DND-41 (cell line): ENCODE measurements at regions not wholly inside any gene's neighbourhood (a gene's known extent, or its start where the extent isn't known, plus 50 kb on each side); places are given as distances from the start of the nearest gene placed in this dataset.

Experiments used
- ATAC-seq: fragments of 200-7000 bp; cut with Tn5 transposase; 3 replicates; pipeline ENCODE4 v1.9.1; 2021; ENCODE audit warnings: low read depth; ENCODE audit not compliant: insufficient read depth
- DNase-seq: peaks from one replicate; pipeline ENCODE4 v3.0.0-alpha.2; 2020
- H2AFZ ChIP-seq: 2 replicates; pipeline ENCODE4 v1.6.0; 2012; ENCODE audit warnings: low read depth, low read length
- H3K27ac ChIP-seq: 2 replicates; pipeline ENCODE4 v1.5.1; 2012; ENCODE audit warnings: low read length, inconsistent platforms
- H3K27me3 ChIP-seq: fragments of 200-600 bp; sonication (generic); 2 replicates; pipeline ENCODE4 v1.6.0; 2012; ENCODE audit warnings: low read length, mild to moderate bottlenecking, inconsistent platforms; ENCODE audit not compliant: insufficient read depth, poor library complexity
- H3K36me3 ChIP-seq: 2 replicates; pipeline ENCODE4 v1.5.1; 2012; ENCODE audit warnings: low read length, inconsistent platforms; ENCODE audit not compliant: insufficient read depth
- H3K4me1 ChIP-seq: 2 replicates; pipeline ENCODE4 v1.5.1; 2012; ENCODE audit warnings: mild to moderate bottlenecking, low read length; ENCODE audit not compliant: insufficient read depth
- H3K4me2 ChIP-seq: 2 replicates; pipeline ENCODE4 v1.6.0; 2012; ENCODE audit warnings: mild to moderate bottlenecking, moderate library complexity, low read length, inconsistent platforms; ENCODE audit not compliant: insufficient read depth
- H3K4me3 ChIP-seq, 2 experiments: fragments of 200-600 bp in 1 of 2; shearing (Covaris generic) in 1 of 2; 2 replicates each; pipeline ENCODE4 v1.5.1; 2012 to 2016; ENCODE audit warnings: inconsistent platforms in 2 of 2, low read length in 2 of 2, mild to moderate bottlenecking in 2 of 2, low read depth in 1 of 2, moderate library complexity in 1 of 2
- H3K79me2 ChIP-seq: 2 replicates; pipeline ENCODE4 v1.6.0; 2012; ENCODE audit warnings: low read length, inconsistent platforms; ENCODE audit not compliant: insufficient read depth
- H3K9ac ChIP-seq: 2 replicates; pipeline ENCODE4 v1.6.0; 2012; ENCODE audit warnings: low read depth, mild to moderate bottlenecking, inconsistent platforms, low read length, moderate library complexity
- H3K9me3 ChIP-seq: 2 replicates; pipeline ENCODE4 v1.5.1; 2012; ENCODE audit warnings: low read length, moderate library complexity, mild to moderate bottlenecking, inconsistent platforms; ENCODE audit not compliant: insufficient read depth, severe bottlenecking
- H4K20me1 ChIP-seq: 2 replicates; pipeline ENCODE4 v1.6.0; 2012; ENCODE audit warnings: low read length; ENCODE audit not compliant: insufficient read depth
- CTCF ChIP-seq: IDR thresholded peaks from 2 replicates; pipeline ENCODE4 v1.5.1; 2012; ENCODE audit warnings: borderline replicate concordance, low read length, moderate library complexity, mild to moderate bottlenecking; ENCODE audit not compliant: poor library complexity, severe bottlenecking; ENCODE audit errors: extremely low read depth
- EZH2 ChIP-seq: IDR thresholded peaks from 3 replicates; pipeline ENCODE4 v1.6.1; 2012; ENCODE audit warnings: borderline replicate concordance, low read depth, mild to moderate bottlenecking, moderate library complexity, low read length, inconsistent platforms; ENCODE audit not compliant: severe bottlenecking

GRCh38 chr4:65893957-65894755 is 223.9 kb upstream of the EPHA5 start:
- Histone ChIP-seq H3K9ac (no peak overlapping the region), H3K4me2 (no peak overlapping the region), H3K27ac (no peak overlapping the region), H3K27me3 (no peaks in the 10 kb centered on the region), H3K79me2 (no peaks in the 10 kb centered on the region), H3K4me1 (peaks cover 5% of the 10 kb centered on the region; the same call in 1 of the 2 replicates), H4K20me1 (no peaks in the 10 kb centered on the region), H3K4me3 (no peak overlapping the region), H3K9me3 (peaks cover 9% of the 10 kb centered on the region), H3K36me3 (no peaks in the 10 kb centered on the region), H2AFZ (0 out of 2 replicates have a peak overlapping the region, but pooled peaks have one; percentile 6)
- TF ChIP-seq EZH2 (no peak), CTCF (no peak)
- DNase-seq, result no peak
- no peak for ATAC-seq

DNA sequence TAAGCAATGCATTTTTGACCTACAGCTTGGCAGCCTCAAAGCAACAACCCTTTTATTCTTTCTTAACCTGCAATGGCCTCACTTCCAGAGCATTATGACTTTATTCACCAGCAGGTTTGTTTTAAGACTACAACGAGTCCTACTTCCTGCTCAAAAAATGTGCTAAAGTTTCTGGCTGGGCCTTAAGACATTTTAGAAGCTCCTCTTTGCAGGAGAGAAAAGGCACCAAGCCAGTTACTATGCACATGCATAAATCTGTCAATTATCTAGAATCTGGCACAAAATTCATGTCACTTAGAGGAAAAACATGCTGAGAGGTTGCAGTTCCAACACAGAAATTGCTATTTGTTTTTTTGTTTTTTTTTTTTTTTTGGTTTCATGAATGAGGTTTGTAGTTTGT is 223.0 kb upstream of the EPHA5 start:
- H3K27me3 ChIP-seq, result no peaks in the 10 kb centered on the region
- DNase-seq (no peak), ATAC-seq (no peak; the same call in 2 of the 3 replicates)
- H3K27ac ChIP-seq, result no peak overlapping the region
- H2AFZ ChIP-seq, result peak overlapping the region; percentile 68
- no peak for TF ChIP-seq EZH2
- no peak for TF ChIP-seq CTCF
- no peaks in the 10 kb centered on the region for H4K20me1 ChIP-seq
- H3K9ac ChIP-seq, result no peak overlapping the region
- H3K9me3 ChIP-seq, result peaks cover 3% of the 10 kb centered on the region
- no peak overlapping the region for H3K4me3 ChIP-seq
- H3K79me2 ChIP-seq, result no peaks in the 10 kb centered on the region
- H3K4me2 ChIP-seq, result no peak overlapping the region
- H3K36me3 ChIP-seq, result no peaks in the 10 kb centered on the region
- H3K4me1 ChIP-seq, result peaks cover 5% of the 10 kb centered on the region; the same call in 1 of the 2 replicates

GRCh38 chr4:65880594-65880993 is 210.3 kb upstream of the EPHA5 start:
- Histone ChIP-seq H3K36me3 (no peaks in the 10 kb centered on the region), H3K9me3 (no peaks in the 10 kb centered on the region), H4K20me1 (no peaks in the 10 kb centered on the region), H3K4me3 (no peak overlapping the region), H3K27ac (no peak overlapping the region), H3K4me1 (no peaks in the 10 kb centered on the region), H2AFZ (no peak overlapping the region), H3K4me2 (no peak overlapping the region), H3K9ac (no peak overlapping the region), H3K79me2 (no peaks in the 10 kb centered on the region), H3K27me3 (no peaks in the 10 kb centered on the region)
- TF ChIP-seq EZH2 (no peak), CTCF (peak; percentile 20)
- DNase-seq (no peak), ATAC-seq (no peak)
